ENCODE measurements at regions not wholly inside any gene's neighbourhood (a gene's known extent, or its start where the extent isn't known, plus 50 kb on each side); places are given as distances from the start of the nearest gene placed in this dataset.
"Not testable (repeated sequence)": the region's sequence is repeated elsewhere in the genome, so short reads cannot be mapped to it uniquely, and the experiment has no call there.

- WGBS, 2 experiments (ENCODE audit: insufficient coverage in 1 of 2, insufficient read length in 1 of 2) = 26 to 41% methylated on average over 13 to 22 of the region's 23 CpGs
- Histone ChIP-seq H3K4me3 (ENCODE audit: low read length) (no peak overlapping the region), H3K4me1 (ENCODE audit: control insufficient read depth, insufficient read depth, low read length) (peaks cover 18% of the 10 kb centered on the region), H3K9ac (ENCODE audit: extremely low read depth, low read length, poor library complexity, severe bottlenecking) (no peak overlapping the region), H3K36me3 (ENCODE audit: control insufficient read depth, insufficient read depth, low read length) (no peaks in the 10 kb centered on the region), H3K9me3 (ENCODE audit: control insufficient read depth, low read length) (no peaks in the 10 kb centered on the region), H3K27me3 (ENCODE audit: control insufficient read depth, insufficient read depth, low read length, poor library complexity, severe bottlenecking) (no peaks in the 10 kb centered on the region), H3K27ac (ENCODE audit: low read depth, low read length) (peak overlapping the region; percentile 94)
- peak overlapping the region; percentile 26 for H3K4me3 Mint-ChIP-seq
- H3K27ac Mint-ChIP-seq = peak overlapping the region; percentile 82
- peaks cover 6% of the 10 kb centered on the region for H3K27me3 Mint-ChIP-seq (ENCODE audit: insufficient read depth)
- H3K9me3 Mint-ChIP-seq = peaks cover 3% of the 10 kb centered on the region
- no peak for TF ChIP-seq CTCF (conservative IDR thresholded peaks at IDR 0.05)
- H3K4me1 Mint-ChIP-seq = peaks cover 22% of the 10 kb centered on the region
- no peaks in the 10 kb centered on the region for H3K36me3 Mint-ChIP-seq (ENCODE audit: low read depth)
- DNase-seq = peak; percentile 85
Measured at GRCh38 chr11:126146454-126147192, 64.8 kb downstream of the RPUSD4 start.

- no peak overlapping the region for H3K9ac ChIP-seq (ENCODE audit: extremely low read depth, low read length, poor library complexity, severe bottlenecking)
- no peak overlapping the region for H3K4me3 Mint-ChIP-seq
Measured at GRCh38 chr11:126145954-126146353, 65.5 kb downstream of the RPUSD4 start.

GRCh38 chr11:126143491-126143890 is 68.0 kb downstream of the RPUSD4 start:
- H3K9me3 ChIP-seq (ENCODE audit: control insufficient read depth, low read length); H3K4me3 Mint-ChIP-seq; H3K4me3 ChIP-seq (ENCODE audit: low read length); H3K27me3 Mint-ChIP-seq (ENCODE audit: insufficient read depth); H3K36me3 ChIP-seq (ENCODE audit: control insufficient read depth, insufficient read depth, low read length); DNase-seq; H3K9me3 Mint-ChIP-seq; H3K27ac ChIP-seq (ENCODE audit: low read depth, low read length); H3K27ac Mint-ChIP-seq; H3K36me3 Mint-ChIP-seq (ENCODE audit: low read depth); H3K9ac ChIP-seq (ENCODE audit: extremely low read depth, low read length, poor library complexity, severe bottlenecking); H3K27me3 ChIP-seq (ENCODE audit: control insufficient read depth, insufficient read depth, low read length, poor library complexity, severe bottlenecking): not testable (repeated sequence)
- peaks cover 15% of the 10 kb centered on the region for H3K4me1 ChIP-seq (ENCODE audit: control insufficient read depth, insufficient read depth, low read length)
- H3K4me1 Mint-ChIP-seq = peaks cover 26% of the 10 kb centered on the region
- WGBS, 2 experiments (ENCODE audit: insufficient coverage in 1 of 2, insufficient read length in 1 of 2) = 100% methylated on average over 1 of the region's 2 CpGs; no CpG with 5 or more reads in 1 of the 2 experiments

More at GRCh38 chr11:126145954-126146353, 65.5 kb downstream of the RPUSD4 start:
- Histone ChIP-seq H3K4me1 (ENCODE audit: control insufficient read depth, insufficient read depth, low read length) (peaks cover 18% of the 10 kb centered on the region), H3K4me3 (ENCODE audit: low read length) (no peak overlapping the region), H3K36me3 (ENCODE audit: control insufficient read depth, insufficient read depth, low read length) (no peaks in the 10 kb centered on the region), H3K27ac (ENCODE audit: low read depth, low read length) (peak overlapping the region; percentile 94), H3K9me3 (ENCODE audit: control insufficient read depth, low read length) (no peaks in the 10 kb centered on the region), H3K27me3 (ENCODE audit: control insufficient read depth, insufficient read depth, low read length, poor library complexity, severe bottlenecking) (no peaks in the 10 kb centered on the region)
- no peak for DNase-seq
- no peak overlapping the region for H3K27ac Mint-ChIP-seq
- peaks cover 22% of the 10 kb centered on the region for H3K4me1 Mint-ChIP-seq
- 80 to 81% methylated on average over 7 to 9 of the region's 9 CpGs for WGBS, 2 experiments (ENCODE audit: insufficient coverage in 1 of 2, insufficient read length in 1 of 2)
- H3K9me3 Mint-ChIP-seq = no peaks in the 10 kb centered on the region
- H3K27me3 Mint-ChIP-seq (ENCODE audit: insufficient read depth) = peaks cover 6% of the 10 kb centered on the region
- TF ChIP-seq CTCF (conservative IDR thresholded peaks at IDR 0.05) = no peak
- no peaks in the 10 kb centered on the region for H3K36me3 Mint-ChIP-seq (ENCODE audit: low read depth)
